OCI-LY1 (cell line): ENCODE measurements at regions not wholly inside any gene's neighbourhood (a gene's known extent, or its start where the extent isn't known, plus 50 kb on each side); places are given as distances from the start of the nearest gene placed in this dataset.

Source experiments
- CTCF ChIP-seq: fragments of 200-600 bp; sonication (generic), shearing (Covaris generic); IDR thresholded peaks from 2 replicates; pipeline ENCODE4 v1.5.1; 2017; ENCODE audit warnings: mild to moderate bottlenecking, antibody characterized with exemption, low read length, moderate library complexity, mixed read lengths
- EZH2 ChIP-seq: fragments of 200-600 bp; sonication (generic), shearing (Covaris generic); IDR thresholded peaks from 2 replicates; pipeline ENCODE4 v1.8.0; 2017; ENCODE audit warnings: borderline replicate concordance, mixed run types, mild to moderate bottlenecking, antibody characterized with exemption, low read length, moderate library complexity, mixed read lengths

- TF ChIP-seq CTCF = no peak
- no peak for TF ChIP-seq EZH2
Measured at GRCh38 chr17:77433385-77434135, 292.8 kb downstream of the SEC14L1 start.
